ENCODE measurements at regions not wholly inside any gene's neighbourhood (a gene's known extent, or its start where the extent isn't known, plus 50 kb on each side); places are given as distances from the start of the nearest gene placed in this dataset.

DNA sequence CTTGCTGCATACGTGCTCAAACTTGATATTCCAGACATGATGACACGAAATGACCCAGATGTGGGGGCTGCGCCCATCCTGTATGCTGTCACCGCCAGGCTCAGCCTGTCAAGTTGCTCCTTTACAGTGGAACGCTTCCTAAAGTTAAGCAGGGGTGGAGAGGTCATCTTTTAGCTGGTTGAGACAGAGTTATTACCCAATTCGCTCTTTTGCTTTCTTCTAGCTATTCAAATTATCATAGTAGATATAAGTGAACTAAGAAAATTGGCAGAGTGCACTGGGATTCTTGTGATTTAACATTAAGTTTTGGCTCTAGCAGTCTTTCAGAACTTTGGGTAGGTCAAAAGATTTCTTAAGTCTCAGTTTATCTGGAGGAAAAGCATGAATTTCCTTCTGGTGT, 69.8 kb upstream of the BASP1 start:
- 61 to 90% (median 76%) methylated on average over 6 of the region's 6 CpGs for WGBS, 5 donors
- no peak for DNase-seq
- intact Hi-C loops (cut with DNase I; ENCODE audit: low total_unique reads) = loop anchor here (10.0 kb wide), 1 partner anchor 213 kb away; the partner anchor contains the start of gene MYO10

DNA sequence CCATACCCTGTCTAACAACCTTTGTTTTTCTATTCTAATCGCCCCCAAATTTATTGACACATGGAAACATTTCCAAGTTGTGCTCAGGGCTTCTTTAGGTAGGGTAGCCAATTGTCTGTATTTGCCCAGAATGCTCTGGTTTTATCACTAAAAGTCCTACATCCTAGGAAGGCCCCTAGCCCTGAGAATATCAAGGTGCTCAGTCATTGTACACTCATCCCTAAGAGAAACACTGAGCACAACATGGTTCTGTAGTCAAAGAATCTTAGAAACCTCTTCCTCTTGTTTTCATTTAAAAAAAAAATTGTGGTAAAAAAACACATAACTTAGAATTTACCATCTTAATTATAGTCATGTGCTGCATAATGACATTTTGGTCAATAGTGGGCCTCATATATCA, 69.0 kb upstream of the BASP1 start:
- no peaks in the 10 kb centered on the region for H3K4me1 ChIP-seq
- 74 to 94% (median 90%) methylated on average over 1 of the region's 1 CpG for WGBS, 5 donors
- no peak overlapping the region for H3K4me3 ChIP-seq
- intact Hi-C loops (cut with DNase I; ENCODE audit: low total_unique reads) = loop anchor here (10.0 kb wide), 1 partner anchor 214 kb away; the partner anchor contains the start of gene MYO10
- H3K27me3 ChIP-seq (replicated peaks in 1 of 7) = no peaks in the 10 kb centered on the region
- H3K9me3 ChIP-seq = no peaks in the 10 kb centered on the region
- no peaks in the 10 kb centered on the region for H3K36me3 ChIP-seq
- TF ChIP-seq POLR2AphosphoS5 (IDR thresholded peaks at IDR 0.05) (no peak), CTCF (IDR thresholded peaks at IDR 0.05 in 8 of 11, conservative IDR thresholded peaks at IDR 0.05 in 3 of 11) (no peak), POLR2A (IDR thresholded peaks at IDR 0.05) (no peak)
- DNase-seq = no peak
- no peak overlapping the region for H3K27ac ChIP-seq

More for the DNA sequence above, 69.8 kb upstream of the BASP1 start:
- Histone ChIP-seq H3K4me3 (no peak overlapping the region), H3K9me3 (no peaks in the 10 kb centered on the region), H3K27ac (no peak overlapping the region), H3K27me3 (replicated peaks in 1 of 7) (no peaks in the 10 kb centered on the region), H3K4me1 (no peaks in the 10 kb centered on the region), H3K36me3 (no peaks in the 10 kb centered on the region)
- TF ChIP-seq CTCF (IDR thresholded peaks at IDR 0.05 in 8 of 11, conservative IDR thresholded peaks at IDR 0.05 in 3 of 11) (no peak), POLR2A (IDR thresholded peaks at IDR 0.05) (no peak), POLR2AphosphoS5 (IDR thresholded peaks at IDR 0.05) (no peak)

GRCh38 chr5:17149786-17150185, 67.6 kb upstream of the BASP1 start:
- DNase-seq = no peak
- TF ChIP-seq POLR2A (IDR thresholded peaks at IDR 0.05) = no peak
- no peak for TF ChIP-seq POLR2AphosphoS5 (IDR thresholded peaks at IDR 0.05)
- TF ChIP-seq CTCF (IDR thresholded peaks at IDR 0.05 in 8 of 11, conservative IDR thresholded peaks at IDR 0.05 in 3 of 11) = no peak
- intact Hi-C loops (cut with DNase I; ENCODE audit: low total_unique reads) = loop anchor here (10.0 kb wide), 1 partner anchor 215 kb away; the partner anchor contains the start of gene MYO10

DNA sequence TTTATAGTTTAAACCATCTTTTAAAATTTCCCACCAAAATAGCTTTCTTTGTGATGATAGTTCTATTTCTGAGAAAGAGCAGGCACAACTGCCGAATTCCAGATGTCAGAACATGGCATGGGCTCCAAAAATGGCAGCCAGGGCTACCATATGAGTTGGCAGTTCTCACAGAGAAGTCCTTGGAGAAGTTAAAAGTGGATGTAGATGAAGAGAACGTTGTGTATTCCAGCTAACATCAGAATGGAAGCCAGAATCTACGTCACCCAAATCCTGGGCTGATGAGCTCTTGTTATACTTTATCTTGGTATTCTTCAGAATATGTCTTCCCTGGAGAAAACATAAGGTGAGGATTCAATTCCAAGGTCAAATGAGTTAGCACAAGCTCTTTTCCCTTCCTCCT, 66.9 kb upstream of the BASP1 start:
- no peaks in the 10 kb centered on the region for H3K36me3 ChIP-seq
- WGBS, 5 donors = 80 to 90% (median 81%) methylated on average over 3 of the region's 3 CpGs
- H3K4me1 ChIP-seq = no peaks in the 10 kb centered on the region
- H3K27me3 ChIP-seq (replicated peaks in 1 of 7) = no peaks in the 10 kb centered on the region
- no peak overlapping the region for H3K4me3 ChIP-seq
- DNase-seq = no peak
- H3K27ac ChIP-seq = no peak overlapping the region
- intact Hi-C loops (cut with DNase I; ENCODE audit: low total_unique reads) = no loop called here
- H3K9me3 ChIP-seq = no peaks in the 10 kb centered on the region
- TF ChIP-seq POLR2A (IDR thresholded peaks at IDR 0.05) = no peak
- no peak for TF ChIP-seq CTCF (IDR thresholded peaks at IDR 0.05 in 8 of 11, conservative IDR thresholded peaks at IDR 0.05 in 3 of 11)

More at GRCh38 chr5:17149786-17150185, 67.6 kb upstream of the BASP1 start:
- no peaks in the 10 kb centered on the region for H3K4me1 ChIP-seq
- no peaks in the 10 kb centered on the region for H3K9me3 ChIP-seq
- H3K36me3 ChIP-seq = no peaks in the 10 kb centered on the region
- no peak overlapping the region for H3K27ac ChIP-seq
- H3K27me3 ChIP-seq (replicated peaks in 1 of 7) = no peaks in the 10 kb centered on the region
- no peak overlapping the region for H3K4me3 ChIP-seq

Data from spleen (tissue), 11 donors.